GM04504 (cell line): ENCODE measurements at regions not wholly inside any gene's neighbourhood (a gene's known extent, or its start where the extent isn't known, plus 50 kb on each side); places are given as distances from the start of the nearest gene placed in this dataset.
A peak's percentile ranks its signal among the peaks of the same experiment; 100 is the strongest.
"Not testable (repeated sequence)": the region's sequence is repeated elsewhere in the genome, so short reads cannot be mapped to it uniquely, and the experiment has no call there.

ENCODE experiments used
- DNase-seq: peaks from one replicate; pipeline ENCODE4 v3.0.0-alpha.2; 2012; ENCODE audit warnings: low read depth

GRCh38 chr5:121350181-121350930 lies 501.3 kb upstream of the FTMT start:
- DNase-seq: no peak

GRCh38 chr5:121366515-121366914 lies 485.2 kb upstream of the FTMT start:
- peak; percentile 21 for DNase-seq

GRCh38 chr5:121373371-121373770 lies 478.3 kb upstream of the FTMT start:
- no peak for DNase-seq

- DNase-seq: no peak
Measured at GRCh38 chr5:121377461-121377860, 474.2 kb upstream of the FTMT start.

- no peak for DNase-seq
Measured at GRCh38 chr5:121378046-121378445, 473.6 kb upstream of the FTMT start.

- no peak for DNase-seq
Measured at GRCh38 chr5:121378559-121379359, 472.9 kb upstream of the FTMT start.

GRCh38 chr5:121380066-121380465 lies 471.6 kb upstream of the FTMT start:
- DNase-seq: no peak

- DNase-seq: no peak
Measured at GRCh38 chr5:121384359-121384758, 467.3 kb upstream of the FTMT start.

GRCh38 chr5:121386334-121386733 lies 465.3 kb upstream of the FTMT start:
- no peak for DNase-seq

- no peak for DNase-seq
Measured at GRCh38 chr5:121396716-121397115, 455.0 kb upstream of the FTMT start.

- no peak for DNase-seq
Measured at GRCh38 chr5:121399879-121400278, 451.8 kb upstream of the FTMT start.

GRCh38 chr5:121408778-121409177 lies 442.9 kb upstream of the FTMT start:
- no peak for DNase-seq

- no peak for DNase-seq
Measured at GRCh38 chr5:121415270-121415669, 436.4 kb upstream of the FTMT start.

GRCh38 chr5:121421646-121422045 lies 430.0 kb upstream of the FTMT start:
- DNase-seq: no peak

- no peak for DNase-seq
Measured at GRCh38 chr5:121424976-121425375, 426.7 kb upstream of the FTMT start.

- no peak for DNase-seq
Measured at GRCh38 chr5:121426153-121426552, 425.5 kb upstream of the FTMT start.

- no peak for DNase-seq
Measured at GRCh38 chr5:121429761-121430160, 421.9 kb upstream of the FTMT start.

- no peak for DNase-seq
Measured at GRCh38 chr5:121430538-121430937, 421.1 kb upstream of the FTMT start.

- no peak for DNase-seq
Measured at GRCh38 chr5:121445511-121445910, 406.2 kb upstream of the FTMT start.

- no peak for DNase-seq
Measured at GRCh38 chr5:121462441-121462840, 389.2 kb upstream of the FTMT start.

GRCh38 chr5:121471222-121471621 lies 380.5 kb upstream of the FTMT start:
- not testable (repeated sequence) for DNase-seq

GRCh38 chr5:121478636-121479035 lies 373.0 kb upstream of the FTMT start:
- DNase-seq: no peak

GRCh38 chr5:121479337-121479736 lies 372.3 kb upstream of the FTMT start:
- no peak for DNase-seq

- no peak for DNase-seq
Measured at GRCh38 chr5:121485281-121485680, 366.4 kb upstream of the FTMT start.
